Endothelial cell of umbilical vein (primary cell): ENCODE measurements at regions not wholly inside any gene's neighbourhood (a gene's known extent, or its start where the extent isn't known, plus 50 kb on each side); places are given as distances from the start of the nearest gene placed in this dataset.

Experiments used
- BruUV-seq: library from RNA; stranded (reverse); fragments of 400-500 nt; replicated peaks from 2 replicates; lab custom pipeline; 2021; lab: Mats Ljungman, UMichigan
- CTCF ChIA-PET: fragments of 300-600, 350-600 bp; sonication (Branson Sonifier 250); formaldehyde crosslinking; loops from one replicate; lab custom pipeline; 2021; ENCODE audit warnings: antibody characterized with exemption, inconsistent platforms; lab: Charles Lee
- POLR2A ChIA-PET: fragments of 300-600, 350-600 bp; sonication (Branson Sonifier 250); formaldehyde crosslinking; loops from one replicate; lab custom pipeline; 2021; ENCODE audit warnings: antibody characterized with exemption, inconsistent platforms; lab: Charles Lee
- DNase-seq: peaks from one replicate; pipeline ENCODE4 v3.0.0-alpha.2; 2011; ENCODE audit warnings: low read depth, low spot score
- FAIRE-seq: peaks from 2 replicates; lab custom pipeline; 2011; peaks lifted over from hg19 to GRCh38; lab: Jason Lieb, UNC
- H2AFZ ChIP-seq: 2 replicates; pipeline ENCODE4 v1.6.0; 2012; ENCODE audit warnings: low read depth, low read length, control low read depth, inconsistent platforms
- H3K27ac ChIP-seq: 2 replicates; pipeline ENCODE4 v1.5.1; 2011; ENCODE audit warnings: low read depth, mild to moderate bottlenecking, control low read depth, low read length, moderate library complexity; ENCODE audit not compliant: insufficient read depth
- H3K27me3 ChIP-seq, 2 experiments: 2 replicates each; pipeline versions ENCODE4 v1.6.0 to v1.6.1; 2011; ENCODE audit warnings: low read length in 2 of 2, mixed read lengths in 1 of 2; ENCODE audit not compliant: control insufficient read depth in 2 of 2, insufficient read depth in 2 of 2
- H3K36me3 ChIP-seq, 2 experiments: 2 replicates in 1 of 2; 3 replicates in 1 of 2; pipeline ENCODE4 v1.5.1; 2011; ENCODE audit warnings: low read length in 2 of 2, mild to moderate bottlenecking in 1 of 2, moderate library complexity in 1 of 2; ENCODE audit not compliant: control insufficient read depth in 2 of 2, insufficient read depth in 2 of 2; ENCODE audit errors: extremely low read depth in 1 of 2
- H3K4me1 ChIP-seq: 3 replicates; pipeline ENCODE4 v1.5.1; 2011; ENCODE audit warnings: mild to moderate bottlenecking, low read length; ENCODE audit not compliant: control insufficient read depth, insufficient read depth; ENCODE audit errors: extremely low read depth
- H3K4me2 ChIP-seq: 2 replicates; pipeline ENCODE4 v1.6.1; 2011; ENCODE audit warnings: low read length, control low read depth, mixed read lengths; ENCODE audit not compliant: insufficient read depth
- H3K4me3 ChIP-seq, 3 experiments: fragments of 200-600 bp in 1 of 3; sonication (generic), shearing (Covaris generic) in 1 of 3; replicated peaks in 1 of 3; 2 replicates each; pipeline ENCODE4 v1.5.1; 2011 to 2016; ENCODE audit warnings: control low read depth in 3 of 3, low read length in 3 of 3, mild to moderate bottlenecking in 2 of 3, inconsistent platforms in 1 of 3, low read depth in 1 of 3, moderate library complexity in 1 of 3; ENCODE audit not compliant: insufficient read depth in 1 of 3
- H3K79me2 ChIP-seq: 2 replicates; pipeline ENCODE4 v1.6.0; 2012; ENCODE audit warnings: low read length, inconsistent platforms; ENCODE audit not compliant: control insufficient read depth, insufficient read depth
- H3K9ac ChIP-seq: replicated peaks from 2 replicates; pipeline ENCODE3; 2011; ENCODE audit warnings: low read length, control low read depth; ENCODE audit not compliant: insufficient read depth; ENCODE audit errors: extremely low read depth
- H3K9me1 ChIP-seq: replicated peaks from 3 replicates; pipeline ENCODE4 v1.6.0; 2011; ENCODE audit warnings: mild to moderate bottlenecking, low read length; ENCODE audit not compliant: control insufficient read depth, insufficient read depth; ENCODE audit errors: extremely low read depth
- H3K9me3 ChIP-seq: replicated peaks from 2 replicates; pipeline ENCODE4 v1.5.1; 2012; ENCODE audit warnings: low read length, inconsistent platforms; ENCODE audit not compliant: control insufficient read depth, insufficient read depth
- H4K20me1 ChIP-seq: replicated peaks from 2 replicates; pipeline ENCODE3; 2011; ENCODE audit warnings: mild to moderate bottlenecking, low read length; ENCODE audit not compliant: control insufficient read depth, insufficient read depth; ENCODE audit errors: extremely low read depth
- EZH2 ChIP-seq: IDR thresholded peaks from 2 replicates; pipeline ENCODE4 v1.6.1; 2012; ENCODE audit warnings: borderline replicate concordance, low read depth, mild to moderate bottlenecking, moderate library complexity, low read length, inconsistent platforms; ENCODE audit not compliant: severe bottlenecking
- FOS ChIP-seq: IDR thresholded peaks from 2 replicates; pipeline ENCODE4 v1.6.1; 2011; ENCODE audit warnings: mild to moderate bottlenecking, low read length, moderate library complexity, borderline replicate concordance; ENCODE audit not compliant: insufficient read depth
- GATA2 ChIP-seq: IDR thresholded peaks from 2 replicates; pipeline ENCODE4 v1.7.0; 2011; ENCODE audit warnings: low read depth, mild to moderate bottlenecking, moderate library complexity, mixed read lengths, low read length; ENCODE audit not compliant: insufficient read length, insufficient read depth
- JUN ChIP-seq: IDR thresholded peaks from 2 replicates; pipeline ENCODE4 v1.6.1; 2011; ENCODE audit warnings: borderline replicate concordance, low read depth; ENCODE audit not compliant: insufficient read length, insufficient read depth
- MYC ChIP-seq: IDR thresholded peaks from one replicate; pipeline ENCODE4 v1.6.1; 2011; ENCODE audit warnings: mild to moderate bottlenecking, low read depth, low read length
- POLR2A ChIP-seq: IDR thresholded peaks from 2 replicates; pipeline ENCODE4 v1.6.1; 2012; ENCODE audit warnings: low read depth, mild to moderate bottlenecking, control low read depth, low read length
- POLR2AphosphoS5 ChIP-seq: IDR thresholded peaks from 2 replicates; pipeline ENCODE4 v1.6.1; 2012; ENCODE audit warnings: low read depth, mild to moderate bottlenecking, control low read depth, low read length, moderate library complexity; ENCODE audit not compliant: insufficient read depth
- dilution Hi-C: fragments of 300-500 bp; cut with MboI; formaldehyde crosslinking; loops from one replicate; pipeline ENCODE4 v1.15.0; 2019; ENCODE audit warnings: low sequenced_read_pairs; ENCODE audit not compliant: extremely low pct_ligation_motif_present
- intact Hi-C: fragments of 100-400 bp; cut with micrococcal nuclease; formaldehyde crosslinking; loops from one replicate; pipeline ENCODE4 v1.10.0; 2022
- TF ChIP-seq, protein P1 (sequence below), 2 donors: IDR thresholded peaks; 1 replicate in 1 of 2; 2 replicates in 1 of 2; pipeline ENCODE4 v1.5.1; 2011; ENCODE audit warnings: low read length in 2 of 2, mild to moderate bottlenecking in 2 of 2, moderate library complexity in 2 of 2, control low read depth in 1 of 2, inconsistent platforms in 1 of 2, low read depth in 1 of 2; ENCODE audit not compliant: insufficient read depth in 1 of 2; ENCODE audit errors: extremely low read depth in 1 of 2
- TF ChIP-seq, protein P2 (sequence below): IDR thresholded peaks from 2 replicates; pipeline ENCODE4 v1.6.1; 2011; ENCODE audit not compliant: insufficient read depth, insufficient read length

- no TSS peak for BruUV-seq
- Histone ChIP-seq H3K79me2 (no peaks in the 10 kb centered on the region), H3K4me3 (no peak overlapping the region), H3K27me3 (no peaks in the 10 kb centered on the region), H3K9me3 (no peaks in the 10 kb centered on the region), H3K9ac (no peak overlapping the region), H2AFZ (no peak overlapping the region), H3K4me2 (no peak overlapping the region), H3K27ac (no peak overlapping the region), H4K20me1 (no peaks in the 10 kb centered on the region), H3K36me3 (no peaks in the 10 kb centered on the region), H3K9me1 (no peaks in the 10 kb centered on the region), H3K4me1 (peaks cover 12% of the 10 kb centered on the region)
- no peak for FAIRE-seq
- dilution Hi-C loops (no loop called here), intact Hi-C loops (no loop called here)
- TF ChIP-seq GATA2 = no peak
- no peak for TF ChIP-seq POLR2AphosphoS5
- TF ChIP-seq, protein P1, sequence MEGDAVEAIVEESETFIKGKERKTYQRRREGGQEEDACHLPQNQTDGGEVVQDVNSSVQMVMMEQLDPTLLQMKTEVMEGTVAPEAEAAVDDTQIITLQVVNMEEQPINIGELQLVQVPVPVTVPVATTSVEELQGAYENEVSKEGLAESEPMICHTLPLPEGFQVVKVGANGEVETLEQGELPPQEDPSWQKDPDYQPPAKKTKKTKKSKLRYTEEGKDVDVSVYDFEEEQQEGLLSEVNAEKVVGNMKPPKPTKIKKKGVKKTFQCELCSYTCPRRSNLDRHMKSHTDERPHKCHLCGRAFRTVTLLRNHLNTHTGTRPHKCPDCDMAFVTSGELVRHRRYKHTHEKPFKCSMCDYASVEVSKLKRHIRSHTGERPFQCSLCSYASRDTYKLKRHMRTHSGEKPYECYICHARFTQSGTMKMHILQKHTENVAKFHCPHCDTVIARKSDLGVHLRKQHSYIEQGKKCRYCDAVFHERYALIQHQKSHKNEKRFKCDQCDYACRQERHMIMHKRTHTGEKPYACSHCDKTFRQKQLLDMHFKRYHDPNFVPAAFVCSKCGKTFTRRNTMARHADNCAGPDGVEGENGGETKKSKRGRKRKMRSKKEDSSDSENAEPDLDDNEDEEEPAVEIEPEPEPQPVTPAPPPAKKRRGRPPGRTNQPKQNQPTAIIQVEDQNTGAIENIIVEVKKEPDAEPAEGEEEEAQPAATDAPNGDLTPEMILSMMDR (IDR thresholded peaks at IDR 0.05; ENCODE audit: extremely low read depth in 1 of 2, insufficient read depth in 1 of 2, low read depth in 1 of 2, low read length in 2 of 2) = no peak
- no peak for TF ChIP-seq EZH2
- TF ChIP-seq MYC = no peak
- TF ChIP-seq JUN = no peak
- no peak for TF ChIP-seq FOS
- TF ChIP-seq POLR2A = no peak
- TF ChIP-seq, protein P2, sequence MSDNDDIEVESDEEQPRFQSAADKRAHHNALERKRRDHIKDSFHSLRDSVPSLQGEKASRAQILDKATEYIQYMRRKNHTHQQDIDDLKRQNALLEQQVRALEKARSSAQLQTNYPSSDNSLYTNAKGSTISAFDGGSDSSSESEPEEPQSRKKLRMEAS = no peak
- POLR2A ChIA-PET = no interaction called here
- no peak for DNase-seq
- CTCF ChIA-PET = interaction anchor here (1.7 kb wide), 1 partner anchor 183 kb away, joined by 6 read pairs; no protein-coding TSS in a partner anchor
Observed at GRCh38 chr6:25038999-25039398, 103.2 kb upstream of the RIPOR2 start.
